ENCODE measurements at regions not wholly inside any gene's neighbourhood (a gene's known extent, or its start where the extent isn't known, plus 50 kb on each side); places are given as distances from the start of the nearest gene placed in this dataset.

- H3K27ac ChIP-seq: no peak overlapping the region
- H3K36me3 ChIP-seq: no peaks in the 10 kb centered on the region
- no peaks in the 10 kb centered on the region for H3K4me1 ChIP-seq
- H3K4me3 ChIP-seq: no peak overlapping the region
- no peaks in the 10 kb centered on the region for H3K9me3 ChIP-seq
- intact Hi-C loops (cut with DNase I): no loop called here
- ATAC-seq: no peak
- DNase-seq: no peak
- no peak for TF ChIP-seq CTCF (IDR thresholded peaks at IDR 0.05)
- H3K27me3 ChIP-seq (ENCODE audit: low read depth): no peaks in the 10 kb centered on the region
Measured at GRCh38 chr1:101356013-101356412, 119.2 kb downstream of the S1PR1 start.

DNA sequence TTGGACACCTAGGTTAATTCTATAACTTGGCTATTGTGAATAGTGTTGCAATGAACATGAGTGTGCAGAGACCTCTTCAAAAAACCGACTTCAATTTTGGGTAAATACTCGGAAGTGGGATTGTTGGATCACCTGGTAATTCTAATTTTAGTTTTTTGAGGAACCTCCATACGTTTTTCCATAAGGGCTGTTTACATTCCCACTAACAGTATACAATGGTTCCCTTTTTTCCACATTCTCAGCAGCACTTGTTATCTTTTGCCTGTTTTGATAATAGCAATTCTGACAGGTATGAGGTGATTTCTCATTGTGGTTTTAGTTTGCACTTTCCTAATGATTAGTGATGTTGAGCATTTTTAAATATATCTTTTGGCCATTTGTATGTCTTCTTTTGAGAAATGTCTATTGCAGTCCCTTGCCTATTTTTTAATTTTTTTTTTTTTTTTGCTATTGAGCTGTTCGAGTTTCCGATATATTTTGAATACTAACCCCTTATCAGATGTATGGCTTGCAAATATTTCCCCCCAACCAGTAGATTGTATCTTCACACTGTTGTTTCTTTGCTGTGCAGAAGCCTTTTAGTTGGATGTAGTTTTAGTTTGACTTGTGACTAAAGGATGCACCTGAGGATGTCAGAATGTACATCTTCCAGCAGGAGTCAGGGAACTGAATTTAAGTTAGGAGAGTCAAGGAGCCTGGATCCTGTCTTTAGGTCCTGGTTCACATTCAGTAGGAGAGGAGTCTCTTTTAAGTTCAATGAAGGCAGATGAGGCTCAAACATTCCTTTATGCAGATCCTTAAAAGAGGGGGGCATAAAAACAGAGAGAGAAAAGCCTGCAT lies 120.0 kb downstream of the S1PR1 start:
- H3K4me1 ChIP-seq: no peaks in the 10 kb centered on the region
- intact Hi-C loops (cut with DNase I): no loop called here
- DNase-seq (no peak), ATAC-seq (peak in 1 of 2 donors; percentile 7)
- no peak overlapping the region for H3K4me3 ChIP-seq
- no peaks in the 10 kb centered on the region for H3K36me3 ChIP-seq
- H3K27ac ChIP-seq: no peak overlapping the region
- no peaks in the 10 kb centered on the region for H3K27me3 ChIP-seq (ENCODE audit: low read depth)
- TF ChIP-seq CTCF (IDR thresholded peaks at IDR 0.05): no peak
- no peaks in the 10 kb centered on the region for H3K9me3 ChIP-seq

- ATAC-seq (peak; percentile 89 to 96), DNase-seq (no peak)
- intact Hi-C loops (cut with DNase I): no loop called here
- H3K27me3 ChIP-seq (ENCODE audit: low read depth): no peaks in the 10 kb centered on the region
- no peaks in the 10 kb centered on the region for H3K9me3 ChIP-seq
- no peaks in the 10 kb centered on the region for H3K4me1 ChIP-seq
- no peak overlapping the region for H3K4me3 ChIP-seq
- H3K27ac ChIP-seq: no peak overlapping the region
- no peaks in the 10 kb centered on the region for H3K36me3 ChIP-seq
- peak; percentile 88 for TF ChIP-seq CTCF (IDR thresholded peaks at IDR 0.05)
Measured at GRCh38 chr1:101357444-101357986, 120.7 kb downstream of the S1PR1 start.

GRCh38 chr1:101360506-101360905 lies 123.7 kb downstream of the S1PR1 start:
- ATAC-seq: no peak
- no peaks in the 10 kb centered on the region for H3K9me3 ChIP-seq
- no peak overlapping the region for H3K4me3 ChIP-seq

GRCh38 chr1:101363891-101364318 lies 127.1 kb downstream of the S1PR1 start:
- Histone ChIP-seq H3K9me3 (no peaks in the 10 kb centered on the region), H3K36me3 (no peaks in the 10 kb centered on the region), H3K4me1 (no peaks in the 10 kb centered on the region), H3K4me3 (no peak overlapping the region), H3K27me3 (ENCODE audit: low read depth) (no peaks in the 10 kb centered on the region), H3K27ac (no peak overlapping the region)
- ATAC-seq: no peak
- intact Hi-C loops (cut with DNase I): no loop called here
- TF ChIP-seq CTCF (IDR thresholded peaks at IDR 0.05): no peak
- DNase-seq: no peak

More at GRCh38 chr1:101360506-101360905, 123.7 kb downstream of the S1PR1 start:
- H3K27ac ChIP-seq: no peak overlapping the region
- no peak for DNase-seq
- no peaks in the 10 kb centered on the region for H3K27me3 ChIP-seq (ENCODE audit: low read depth)
- no peaks in the 10 kb centered on the region for H3K4me1 ChIP-seq
- no peak for TF ChIP-seq CTCF (IDR thresholded peaks at IDR 0.05)
- intact Hi-C loops (cut with DNase I): no loop called here
- H3K36me3 ChIP-seq: no peaks in the 10 kb centered on the region
